HCT116 (cell line): ENCODE measurements at regions not wholly inside any gene's neighbourhood (a gene's known extent, or its start where the extent isn't known, plus 50 kb on each side); places are given as distances from the start of the nearest gene placed in this dataset.

Experiments used
- FOSL1 ChIP-seq: IDR thresholded peaks from 2 replicates; pipeline ENCODE4 v1.6.1; 2012; ENCODE audit warnings: low read depth
- POLR2AphosphoS5 ChIP-seq: IDR thresholded peaks from 2 replicates; pipeline ENCODE4 v1.6.1; 2011; ENCODE audit warnings: mild to moderate bottlenecking, low read depth, low read length, moderate library complexity
- ZFX ChIP-seq: fragments of 450-650 bp; IDR thresholded peaks from 2 replicates; pipeline ENCODE4 v1.6.1; 2017
- TF ChIP-seq, protein P1 (sequence below): IDR thresholded peaks from 2 replicates; pipeline ENCODE4 v1.6.1; 2011; ENCODE audit warnings: mild to moderate bottlenecking, low read length, moderate library complexity; ENCODE audit not compliant: insufficient replicate concordance; ENCODE audit errors: extremely low read depth
- TF ChIP-seq, protein P2 (sequence below), 3 experiments: fragments of 200-600 bp in 1 of 3; sonication (generic) in 1 of 3; IDR thresholded peaks in 2 of 3; conservative IDR thresholded peaks in 1 of 3; 2 replicates each; pipeline ENCODE4 v1.5.1; 2012 to 2017; ENCODE audit warnings: low read depth in 2 of 3, low read length in 2 of 3, antibody characterized with exemption in 1 of 3, borderline replicate concordance in 1 of 3, control low read depth in 1 of 3, mild to moderate bottlenecking in 1 of 3, mixed read lengths in 1 of 3, mixed run types in 1 of 3, moderate library complexity in 1 of 3; ENCODE audit not compliant: insufficient read depth in 1 of 3

DNA sequence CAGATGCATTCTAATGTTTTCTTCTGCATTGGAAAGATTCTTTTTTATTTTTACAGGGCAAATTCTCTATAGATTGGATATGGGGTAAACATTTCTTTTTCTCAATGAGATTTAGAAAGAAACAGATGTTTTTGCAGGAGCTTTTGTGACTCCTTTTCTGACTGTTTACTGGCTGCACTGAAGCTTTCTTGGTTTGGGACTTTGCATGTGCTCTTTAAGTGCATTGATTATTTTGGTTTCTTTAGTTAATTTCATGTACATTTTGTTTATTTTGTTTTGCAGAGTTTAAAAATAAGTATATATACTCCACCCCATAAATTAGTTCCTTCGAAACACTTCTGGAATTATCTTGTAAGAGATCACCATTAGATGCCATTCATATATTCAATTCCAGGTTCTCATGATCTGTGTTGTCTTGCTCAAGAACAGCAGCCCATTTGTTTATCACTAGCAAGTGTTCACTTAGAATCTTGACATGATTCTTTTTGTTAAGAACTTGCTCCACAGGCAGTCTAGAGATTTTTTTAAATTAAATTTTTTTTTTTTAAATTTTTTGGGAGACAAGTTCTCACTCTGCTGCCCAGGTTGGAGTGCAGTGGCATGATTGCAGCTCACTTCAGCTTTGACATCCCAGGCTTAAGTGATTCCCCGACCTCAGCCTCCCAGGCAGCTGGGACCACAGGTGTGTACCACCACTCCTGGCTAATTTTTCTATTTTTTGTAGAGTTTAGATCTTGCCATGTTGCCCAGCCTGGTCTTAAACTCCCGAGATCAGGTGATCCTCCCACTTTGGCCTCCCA lies 233.7 kb downstream of the MYCN start:
- TF ChIP-seq, protein P1, sequence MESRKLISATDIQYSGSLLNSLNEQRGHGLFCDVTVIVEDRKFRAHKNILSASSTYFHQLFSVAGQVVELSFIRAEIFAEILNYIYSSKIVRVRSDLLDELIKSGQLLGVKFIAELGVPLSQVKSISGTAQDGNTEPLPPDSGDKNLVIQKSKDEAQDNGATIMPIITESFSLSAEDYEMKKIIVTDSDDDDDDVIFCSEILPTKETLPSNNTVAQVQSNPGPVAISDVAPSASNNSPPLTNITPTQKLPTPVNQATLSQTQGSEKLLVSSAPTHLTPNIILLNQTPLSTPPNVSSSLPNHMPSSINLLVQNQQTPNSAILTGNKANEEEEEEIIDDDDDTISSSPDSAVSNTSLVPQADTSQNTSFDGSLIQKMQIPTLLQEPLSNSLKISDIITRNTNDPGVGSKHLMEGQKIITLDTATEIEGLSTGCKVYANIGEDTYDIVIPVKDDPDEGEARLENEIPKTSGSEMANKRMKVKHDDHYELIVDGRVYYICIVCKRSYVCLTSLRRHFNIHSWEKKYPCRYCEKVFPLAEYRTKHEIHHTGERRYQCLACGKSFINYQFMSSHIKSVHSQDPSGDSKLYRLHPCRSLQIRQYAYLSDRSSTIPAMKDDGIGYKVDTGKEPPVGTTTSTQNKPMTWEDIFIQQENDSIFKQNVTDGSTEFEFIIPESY = no peak
- no peak for TF ChIP-seq ZFX
- TF ChIP-seq FOSL1 = no peak
- no peak for TF ChIP-seq POLR2AphosphoS5
- TF ChIP-seq, protein P2, sequence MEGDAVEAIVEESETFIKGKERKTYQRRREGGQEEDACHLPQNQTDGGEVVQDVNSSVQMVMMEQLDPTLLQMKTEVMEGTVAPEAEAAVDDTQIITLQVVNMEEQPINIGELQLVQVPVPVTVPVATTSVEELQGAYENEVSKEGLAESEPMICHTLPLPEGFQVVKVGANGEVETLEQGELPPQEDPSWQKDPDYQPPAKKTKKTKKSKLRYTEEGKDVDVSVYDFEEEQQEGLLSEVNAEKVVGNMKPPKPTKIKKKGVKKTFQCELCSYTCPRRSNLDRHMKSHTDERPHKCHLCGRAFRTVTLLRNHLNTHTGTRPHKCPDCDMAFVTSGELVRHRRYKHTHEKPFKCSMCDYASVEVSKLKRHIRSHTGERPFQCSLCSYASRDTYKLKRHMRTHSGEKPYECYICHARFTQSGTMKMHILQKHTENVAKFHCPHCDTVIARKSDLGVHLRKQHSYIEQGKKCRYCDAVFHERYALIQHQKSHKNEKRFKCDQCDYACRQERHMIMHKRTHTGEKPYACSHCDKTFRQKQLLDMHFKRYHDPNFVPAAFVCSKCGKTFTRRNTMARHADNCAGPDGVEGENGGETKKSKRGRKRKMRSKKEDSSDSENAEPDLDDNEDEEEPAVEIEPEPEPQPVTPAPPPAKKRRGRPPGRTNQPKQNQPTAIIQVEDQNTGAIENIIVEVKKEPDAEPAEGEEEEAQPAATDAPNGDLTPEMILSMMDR (IDR thresholded peaks at IDR 0.05 in 2 of 3, conservative IDR thresholded peaks at IDR 0.05 in 1 of 3; ENCODE audit: borderline replicate concordance in 1 of 3, insufficient read depth in 1 of 3, low read depth in 2 of 3, low read length in 2 of 3) = no peak
